Right hindlimb (tissue), 1 donor: ENCODE measurements at regions not wholly inside any gene's neighbourhood (a gene's known extent, or its start where the extent isn't known, plus 50 kb on each side); places are given as distances from the start of the nearest gene placed in this dataset.
"Not testable (repeated sequence)": the region's sequence is repeated elsewhere in the genome, so short reads cannot be mapped to it uniquely, and the experiment has no call there.

Experiments
- DNase-seq: peaks from one replicate; pipeline ENCODE4 v3.0.0-alpha.2; 2018

DNA sequence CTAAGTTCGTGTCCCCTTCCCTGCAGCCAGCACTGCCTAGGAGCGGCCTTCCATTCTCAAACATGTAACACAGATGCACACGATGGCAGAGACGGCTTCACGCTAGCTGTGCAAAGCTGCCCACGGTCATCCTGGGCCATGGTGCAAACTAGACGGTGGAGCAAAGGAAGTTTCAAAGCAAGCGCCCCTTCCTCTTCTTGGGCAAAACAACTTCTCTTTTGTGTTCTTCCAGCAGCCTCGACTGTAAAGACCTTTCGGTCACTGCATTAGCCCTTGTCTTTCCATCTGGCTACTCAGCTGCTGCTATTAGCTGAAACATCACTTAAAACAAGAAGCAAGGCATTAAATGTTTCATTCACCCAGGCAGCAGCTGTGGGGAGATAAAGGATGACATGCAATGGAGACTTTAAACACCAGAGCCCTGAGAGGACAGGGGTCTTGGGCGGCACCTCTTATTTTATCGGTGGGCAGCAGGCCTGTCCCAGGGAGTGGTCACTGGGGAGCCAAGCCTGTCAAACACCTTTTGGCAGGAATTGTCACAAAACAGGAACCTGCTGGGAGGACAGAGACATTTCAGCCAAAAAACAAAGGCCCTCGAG, 214.8 kb downstream of the KLF6 start:
- DNase-seq: no peak

GRCh38 chr10:3568983-3569382, 216.0 kb downstream of the KLF6 start:
- no peak for DNase-seq

- DNase-seq: no peak
Observed at GRCh38 chr10:3568392-3568791, 216.6 kb downstream of the KLF6 start.

GRCh38 chr10:3567291-3567963, 217.6 kb downstream of the KLF6 start:
- no peak for DNase-seq

DNA sequence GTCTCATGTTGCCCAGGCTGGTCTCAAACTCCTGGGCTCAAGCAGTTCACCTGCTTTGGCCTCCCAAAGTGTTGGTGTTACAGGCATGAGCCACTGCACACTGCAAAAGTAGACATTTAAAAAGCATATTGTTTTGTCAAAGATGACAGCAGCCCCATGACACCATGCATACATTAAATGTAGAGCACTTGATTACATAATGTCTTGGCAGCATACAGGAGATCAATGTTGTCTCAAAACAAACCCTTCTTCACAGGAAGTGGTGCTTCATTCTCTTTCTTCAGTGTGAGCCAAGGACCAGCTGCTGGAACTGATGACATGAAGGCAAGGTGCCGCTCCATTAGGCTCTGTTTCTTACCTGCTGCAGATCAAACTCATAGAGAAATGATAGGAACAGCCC, 218.4 kb downstream of the KLF6 start:
- DNase-seq: no peak

DNA sequence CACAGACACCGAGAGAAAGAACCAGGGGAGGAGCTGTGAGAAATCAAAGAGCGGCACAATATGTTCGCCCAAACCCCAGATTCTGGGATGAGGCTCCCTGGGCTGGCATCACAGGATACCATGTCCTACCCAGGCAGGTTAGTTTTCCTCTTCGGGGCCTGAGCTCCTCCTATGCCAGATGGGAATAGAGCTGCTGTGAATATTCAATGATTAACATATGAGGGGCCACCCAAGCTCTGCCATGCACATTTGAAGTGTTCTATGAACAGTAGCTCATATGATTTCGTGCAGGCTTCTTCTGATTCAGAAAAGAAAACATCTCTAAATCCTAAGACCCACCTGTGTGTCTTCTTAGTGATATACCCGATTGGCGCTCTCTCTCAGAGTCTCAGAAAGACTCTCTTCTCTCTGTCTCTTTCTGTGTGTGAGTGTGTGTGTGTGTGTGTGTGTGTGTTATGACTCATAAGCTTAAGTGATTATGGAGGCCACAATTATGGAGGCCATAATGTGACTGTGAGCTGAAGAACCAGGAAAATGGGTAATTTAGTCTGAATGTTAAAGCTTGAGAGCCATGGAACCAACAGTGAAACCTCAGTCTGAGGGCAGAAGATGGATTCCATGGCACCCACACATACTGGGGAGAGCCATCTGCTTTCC, 220.5 kb downstream of the KLF6 start:
- no peak for DNase-seq

GRCh38 chr10:3563298-3563697, 221.7 kb downstream of the KLF6 start:
- DNase-seq: no peak

DNA sequence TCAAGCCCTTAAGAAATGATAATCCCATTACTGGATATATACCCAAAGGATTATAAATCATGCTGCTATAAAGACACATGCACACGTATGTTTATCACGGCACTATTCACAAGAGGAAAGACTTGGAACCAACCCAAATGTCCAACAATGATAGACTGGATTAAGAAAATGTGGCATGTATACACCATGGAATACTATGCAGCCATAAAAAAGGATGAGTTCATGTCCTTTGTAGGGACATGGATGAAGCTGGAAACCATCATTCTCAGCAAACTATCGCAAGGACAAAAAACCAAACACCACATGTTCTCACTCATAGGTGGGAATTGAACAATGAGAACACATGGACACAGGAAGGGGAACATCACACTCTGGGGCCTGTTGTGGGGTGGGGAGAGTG, 224.4 kb downstream of the KLF6 start:
- DNase-seq: not testable (repeated sequence)

GRCh38 chr10:3559527-3559926, 225.5 kb downstream of the KLF6 start:
- DNase-seq: no peak

DNA sequence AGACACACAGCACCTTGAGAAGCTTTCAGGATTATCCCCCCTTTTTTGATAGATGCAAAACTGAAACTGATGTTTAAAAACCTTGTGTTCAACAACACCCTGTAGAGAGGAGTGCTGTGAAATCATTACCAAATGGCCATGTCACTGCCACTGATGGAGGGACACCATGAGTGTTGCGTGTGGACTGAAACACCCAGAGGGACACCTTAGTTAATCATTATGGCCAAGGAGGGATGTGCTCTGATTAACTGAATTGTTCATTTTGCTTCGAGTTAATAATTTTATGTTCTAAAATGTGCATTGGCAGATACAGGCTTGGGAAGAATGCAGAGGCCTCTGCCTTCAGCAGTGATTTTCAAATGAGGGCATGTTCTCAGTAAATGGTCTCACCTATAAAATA, 226.0 kb downstream of the KLF6 start:
- DNase-seq: no peak

GRCh38 chr10:3556191-3557017, 228.6 kb downstream of the KLF6 start:
- peak; percentile 35 for DNase-seq

GRCh38 chr10:3554121-3554522, 230.9 kb downstream of the KLF6 start:
- DNase-seq: no peak

- no peak for DNase-seq
Observed at GRCh38 chr10:3552281-3552680, 232.7 kb downstream of the KLF6 start.

DNA sequence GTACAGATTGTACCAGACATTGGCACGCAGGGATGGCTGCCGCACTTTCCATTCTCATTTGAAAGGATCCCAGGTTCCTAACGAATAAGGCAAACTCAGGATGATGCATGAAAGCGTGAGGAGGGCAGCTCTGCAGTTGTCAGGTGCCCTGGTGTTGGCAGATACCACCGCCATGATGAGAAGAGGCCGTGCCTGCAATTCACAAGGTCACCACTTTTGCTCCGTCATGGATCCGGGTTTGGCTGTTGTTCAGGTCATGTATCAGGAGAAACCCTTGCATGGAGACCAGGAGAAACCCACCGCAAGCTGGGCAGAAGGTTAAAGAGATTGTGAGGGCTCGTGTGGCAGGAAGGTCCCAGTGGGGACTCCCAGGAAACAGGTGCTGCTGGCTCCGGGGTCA, 233.2 kb downstream of the KLF6 start:
- DNase-seq: no peak

- DNase-seq: no peak
Observed at GRCh38 chr10:3549118-3549517, 235.9 kb downstream of the KLF6 start.

DNA sequence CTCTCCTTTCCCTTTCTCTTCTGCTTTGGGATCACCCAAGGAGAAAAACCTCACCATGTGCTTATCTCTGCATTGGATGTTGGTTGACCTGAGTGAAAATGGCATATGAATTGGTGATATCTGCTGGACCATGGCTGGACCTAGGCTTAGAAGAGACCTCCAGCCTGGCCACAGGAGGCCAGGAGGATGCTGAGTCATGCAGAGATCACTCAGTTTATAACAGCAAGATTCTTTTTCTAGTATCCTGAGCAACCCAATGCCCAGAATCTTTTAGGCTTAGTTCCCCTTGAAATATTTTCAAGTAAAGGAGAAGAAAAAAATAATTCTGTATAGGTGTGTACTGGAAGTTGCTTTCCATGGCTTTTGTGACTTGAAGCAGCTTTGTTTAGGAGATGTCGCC, 236.3 kb downstream of the KLF6 start:
- DNase-seq: no peak

DNA sequence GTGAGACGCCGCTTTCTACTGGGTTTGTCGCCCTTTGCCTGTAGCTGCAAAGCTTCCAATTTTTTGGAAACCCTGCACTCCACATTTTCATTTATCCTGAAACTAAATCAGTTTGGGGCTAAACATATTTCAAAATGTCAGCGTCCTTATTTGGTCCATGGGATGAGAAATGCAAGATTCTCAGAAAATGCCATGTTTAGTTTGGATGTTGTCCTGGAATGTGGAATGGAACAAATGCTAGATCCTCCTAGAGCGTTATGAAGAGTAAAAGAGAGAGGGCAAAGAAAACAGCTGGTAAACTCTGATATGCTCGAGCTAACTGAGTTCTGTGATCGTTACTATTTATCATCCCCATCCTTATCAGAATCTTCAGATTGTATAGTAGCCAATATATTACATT, 236.9 kb downstream of the KLF6 start:
- no peak for DNase-seq

DNA sequence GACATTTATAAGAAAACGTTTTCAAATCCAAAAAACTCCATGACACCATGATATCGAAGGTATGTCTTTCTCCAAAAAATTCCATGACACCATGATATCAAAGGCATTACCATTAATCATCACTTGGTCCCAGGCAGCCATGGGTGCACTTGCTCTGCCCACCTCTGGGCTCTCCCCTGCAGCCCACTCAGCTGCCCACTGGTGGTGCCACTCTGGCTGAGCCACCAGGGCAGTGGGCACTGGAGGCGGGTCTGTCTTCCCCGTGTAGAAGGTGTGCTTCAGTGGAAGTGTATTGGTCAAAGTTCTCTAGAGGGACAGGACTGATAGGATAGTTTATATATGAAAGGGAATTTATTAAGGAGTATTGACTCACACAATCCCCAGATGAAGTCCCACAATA, 240.4 kb downstream of the KLF6 start:
- no peak for DNase-seq

DNA sequence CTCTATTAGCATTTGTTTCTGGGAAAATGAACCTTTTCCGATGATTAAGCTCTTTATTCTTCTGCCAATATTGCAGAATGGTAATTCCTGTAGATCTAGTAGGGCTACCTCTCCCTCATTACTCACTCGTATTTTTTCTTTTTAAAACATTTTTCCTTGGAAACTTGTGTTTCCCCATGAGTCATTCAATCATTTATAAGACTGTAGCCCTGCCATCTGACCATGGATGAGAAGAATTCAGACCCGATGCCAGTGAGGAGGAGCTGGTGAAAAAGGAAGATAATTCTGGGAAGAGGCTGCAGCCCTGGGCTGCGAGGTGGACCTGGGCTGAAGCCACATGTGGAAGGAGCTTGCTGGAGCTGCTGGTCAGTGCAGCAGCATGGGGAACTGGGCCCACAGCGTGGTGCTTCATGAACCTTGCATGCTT, 242.8 kb downstream of the KLF6 start:
- no peak for DNase-seq

DNA sequence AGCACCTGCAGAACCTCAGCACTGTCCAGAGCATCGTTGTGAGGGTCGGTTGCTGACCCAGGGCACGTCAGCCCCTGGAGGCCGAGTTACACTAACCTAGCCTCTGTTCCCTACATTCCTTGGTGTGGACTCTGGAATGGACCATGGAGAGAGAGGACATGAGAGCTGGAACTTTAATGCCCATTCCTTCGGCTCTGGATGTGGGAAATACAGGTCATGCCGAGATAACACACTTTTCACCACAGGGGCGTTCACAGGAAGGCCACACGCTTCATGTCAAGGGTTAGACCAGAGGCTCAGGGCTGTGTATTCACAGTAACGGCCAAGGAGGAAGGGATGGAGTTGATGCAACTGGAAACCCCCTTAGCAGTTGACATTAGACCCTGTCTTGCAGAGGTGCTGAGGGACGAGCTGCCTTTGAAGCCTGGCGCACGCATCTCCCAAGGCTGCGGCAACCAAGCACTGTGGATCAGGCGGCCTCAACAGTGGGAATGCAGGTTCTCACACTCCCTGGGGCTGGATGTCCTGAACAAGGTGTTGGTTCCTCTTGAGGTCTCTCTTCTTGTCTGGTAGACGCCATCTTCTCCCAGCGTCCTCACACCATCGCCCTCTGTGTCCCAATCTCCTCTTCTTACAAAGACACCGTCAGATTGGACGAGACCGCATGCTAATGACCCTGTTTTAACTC, 245.2 kb downstream of the KLF6 start:
- no peak for DNase-seq

DNA sequence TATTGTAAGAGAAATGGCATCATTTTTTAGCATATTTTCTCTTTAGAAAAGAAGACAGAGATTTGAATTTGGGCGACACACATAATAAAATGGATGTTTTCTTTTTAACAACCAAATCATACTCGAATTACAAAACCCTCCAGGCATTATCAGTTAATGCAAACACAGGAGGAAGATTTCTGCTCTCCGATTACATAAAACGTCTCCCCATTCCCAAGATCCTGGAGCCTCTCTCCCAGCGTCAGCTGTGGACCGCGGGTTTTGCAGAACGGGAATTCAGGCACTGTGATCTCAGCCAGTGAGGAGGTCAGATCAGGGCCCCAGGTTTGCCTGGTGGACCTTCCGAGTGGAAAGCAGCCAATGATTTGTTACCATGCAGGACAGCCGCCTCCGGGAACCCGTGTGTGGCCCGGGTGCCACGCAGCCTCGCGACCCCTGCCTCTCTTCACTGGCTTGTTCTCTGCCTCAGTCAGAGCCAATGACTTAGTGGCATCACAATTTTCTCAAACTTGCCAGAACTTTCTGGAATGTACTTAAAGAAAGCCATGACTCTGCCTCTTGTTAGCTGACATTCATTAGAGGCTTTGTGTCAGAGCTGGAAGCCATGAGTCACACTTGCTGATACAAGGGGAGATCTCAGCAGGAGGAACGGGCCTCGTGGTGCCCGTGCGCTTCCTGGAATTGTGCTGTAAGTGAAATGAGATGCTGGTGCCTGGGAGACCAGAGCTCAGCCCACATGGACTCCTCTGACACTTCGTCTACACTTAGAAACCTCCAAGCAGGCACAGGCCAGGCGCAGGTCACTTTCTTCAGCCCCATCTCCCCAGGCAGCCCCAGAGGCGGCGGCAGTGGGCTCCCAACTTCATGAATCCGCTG, 246.1 kb downstream of the KLF6 start:
- DNase-seq: no peak

DNA sequence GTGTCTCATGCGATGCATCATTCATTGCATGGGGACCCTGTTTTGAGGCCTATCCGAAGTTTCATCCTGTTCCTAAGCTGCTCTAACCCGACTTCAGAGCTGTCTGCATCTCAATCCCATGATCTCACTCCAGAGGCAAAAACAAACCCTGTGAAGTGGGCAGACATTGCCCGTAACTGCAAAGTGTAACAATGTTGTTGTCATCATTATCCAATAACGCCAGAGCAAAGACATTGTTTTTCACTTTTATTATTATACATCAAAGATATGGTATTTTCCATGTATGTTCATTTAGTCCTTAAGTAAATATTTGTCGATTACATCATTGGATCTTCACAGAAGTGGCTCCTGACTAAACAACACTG, 246.7 kb downstream of the KLF6 start:
- DNase-seq: no peak
